ENCODE measurements at regions not wholly inside any gene's neighbourhood (a gene's known extent, or its start where the extent isn't known, plus 50 kb on each side); places are given as distances from the start of the nearest gene placed in this dataset.

DNA sequence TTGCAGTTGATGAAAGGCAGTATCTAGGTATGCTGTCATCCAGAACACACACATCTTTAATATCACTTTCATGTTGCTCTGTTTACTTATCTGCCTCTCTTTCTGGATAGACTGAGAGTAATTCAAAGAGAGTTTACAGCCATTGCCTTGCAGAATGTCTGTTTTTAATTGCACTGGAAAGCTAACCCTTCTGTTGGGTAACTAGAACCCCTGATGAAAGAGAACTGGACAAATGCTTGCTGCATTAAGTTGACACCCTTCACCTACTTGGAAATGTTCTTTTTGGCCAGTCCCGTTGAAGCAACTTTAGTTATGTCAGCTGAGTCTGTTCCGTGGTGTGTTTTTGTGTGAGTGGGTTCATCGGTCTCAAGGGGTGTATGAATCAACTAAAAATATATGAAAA is 383.8 kb upstream of the CITED2 start:
- TF ChIP-seq, protein P1, sequence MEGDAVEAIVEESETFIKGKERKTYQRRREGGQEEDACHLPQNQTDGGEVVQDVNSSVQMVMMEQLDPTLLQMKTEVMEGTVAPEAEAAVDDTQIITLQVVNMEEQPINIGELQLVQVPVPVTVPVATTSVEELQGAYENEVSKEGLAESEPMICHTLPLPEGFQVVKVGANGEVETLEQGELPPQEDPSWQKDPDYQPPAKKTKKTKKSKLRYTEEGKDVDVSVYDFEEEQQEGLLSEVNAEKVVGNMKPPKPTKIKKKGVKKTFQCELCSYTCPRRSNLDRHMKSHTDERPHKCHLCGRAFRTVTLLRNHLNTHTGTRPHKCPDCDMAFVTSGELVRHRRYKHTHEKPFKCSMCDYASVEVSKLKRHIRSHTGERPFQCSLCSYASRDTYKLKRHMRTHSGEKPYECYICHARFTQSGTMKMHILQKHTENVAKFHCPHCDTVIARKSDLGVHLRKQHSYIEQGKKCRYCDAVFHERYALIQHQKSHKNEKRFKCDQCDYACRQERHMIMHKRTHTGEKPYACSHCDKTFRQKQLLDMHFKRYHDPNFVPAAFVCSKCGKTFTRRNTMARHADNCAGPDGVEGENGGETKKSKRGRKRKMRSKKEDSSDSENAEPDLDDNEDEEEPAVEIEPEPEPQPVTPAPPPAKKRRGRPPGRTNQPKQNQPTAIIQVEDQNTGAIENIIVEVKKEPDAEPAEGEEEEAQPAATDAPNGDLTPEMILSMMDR (IDR thresholded peaks at IDR 0.05; ENCODE audit: low read length): no peak
- TF ChIP-seq EZH2 (IDR thresholded peaks at IDR 0.05; ENCODE audit: borderline replicate concordance, low read length): no peak
- no peak overlapping the region for H3K27ac ChIP-seq (ENCODE audit: low read depth, low read length, poor library complexity, severe bottlenecking)
- no peaks in the 10 kb centered on the region for H3K27me3 ChIP-seq (ENCODE audit: insufficient read depth, low read length)
- H3K36me3 ChIP-seq (ENCODE audit: insufficient read depth, low read length): no peaks in the 10 kb centered on the region
- H3K9me3 ChIP-seq (ENCODE audit: low read length): no peaks in the 10 kb centered on the region
- H3K9ac ChIP-seq (ENCODE audit: low read length): no peak overlapping the region
- no peak overlapping the region for H3K4me3 ChIP-seq (ENCODE audit: low read depth, low read length, poor library complexity, severe bottlenecking)
- H3K4me1 ChIP-seq (ENCODE audit: insufficient read depth, low read length, severe bottlenecking): no peaks in the 10 kb centered on the region
- no peak overlapping the region for H2AFZ ChIP-seq (ENCODE audit: low read length)
- H3F3A ChIP-seq (ENCODE audit: insufficient read depth, low read length): no peaks in the 10 kb centered on the region
- no peaks in the 10 kb centered on the region for H3K9me2 ChIP-seq (ENCODE audit: low read depth, low read length)
- no peak overlapping the region for H3K4me2 ChIP-seq (ENCODE audit: low read length)
- H3K79me2 ChIP-seq (ENCODE audit: insufficient read depth, low read length): no peaks in the 10 kb centered on the region
- no peaks in the 10 kb centered on the region for H4K20me1 ChIP-seq (ENCODE audit: insufficient read depth, low read length)

DNA sequence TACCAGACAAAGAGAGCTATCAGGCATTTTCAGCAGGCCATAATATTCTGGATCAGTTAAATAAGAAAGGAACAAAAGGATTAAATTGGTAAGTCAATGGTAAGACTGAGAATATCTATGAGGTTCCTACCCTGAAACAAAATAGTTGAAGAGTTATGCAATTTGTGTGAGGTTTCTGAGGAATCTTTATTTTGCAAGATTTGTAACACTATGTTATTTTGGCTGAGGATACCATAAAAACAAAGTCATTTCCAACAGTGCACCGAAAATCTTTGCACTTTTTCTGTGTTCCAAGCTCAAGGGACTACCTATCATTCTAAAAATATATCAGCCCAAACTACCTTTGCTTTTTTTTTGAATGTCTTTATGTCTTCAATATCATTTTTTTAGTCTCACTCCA is 383.3 kb upstream of the CITED2 start:
- H3K9ac ChIP-seq (ENCODE audit: low read length): no peak overlapping the region
- TF ChIP-seq, protein P1 (IDR thresholded peaks at IDR 0.05; ENCODE audit: low read length): no peak
- no peak for TF ChIP-seq EZH2 (IDR thresholded peaks at IDR 0.05; ENCODE audit: borderline replicate concordance, low read length)
- no peak overlapping the region for H2AFZ ChIP-seq (ENCODE audit: low read length)

DNA sequence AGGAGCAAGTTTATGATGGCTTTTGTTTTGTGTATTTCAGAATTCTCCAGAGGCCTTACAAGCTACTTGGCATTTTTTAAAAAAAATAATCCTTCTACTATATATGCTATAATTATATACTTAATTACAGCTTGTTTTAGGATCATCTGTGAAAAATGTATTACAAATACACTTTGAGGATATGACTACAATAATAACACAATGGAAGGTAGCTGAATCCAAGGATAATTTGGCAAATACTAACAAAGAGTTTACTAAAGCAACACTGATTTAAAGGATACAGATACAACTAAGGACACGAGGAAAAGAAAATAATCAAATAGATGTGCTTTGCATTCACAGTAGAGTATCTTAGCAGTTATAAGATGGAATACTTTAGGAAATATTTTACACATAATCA is 381.9 kb upstream of the CITED2 start:
- Histone ChIP-seq H3K9ac (ENCODE audit: low read length) (no peak overlapping the region), H3K27ac (ENCODE audit: low read depth, low read length, poor library complexity, severe bottlenecking) (no peak overlapping the region), H3K4me1 (ENCODE audit: insufficient read depth, low read length, severe bottlenecking) (no peaks in the 10 kb centered on the region), H3K79me2 (ENCODE audit: insufficient read depth, low read length) (no peaks in the 10 kb centered on the region), H3K9me3 (ENCODE audit: low read length) (no peaks in the 10 kb centered on the region), H3F3A (ENCODE audit: insufficient read depth, low read length) (no peaks in the 10 kb centered on the region), H2AFZ (ENCODE audit: low read length) (no peak overlapping the region), H4K20me1 (ENCODE audit: insufficient read depth, low read length) (no peaks in the 10 kb centered on the region), H3K36me3 (ENCODE audit: insufficient read depth, low read length) (no peaks in the 10 kb centered on the region), H3K27me3 (ENCODE audit: insufficient read depth, low read length) (no peaks in the 10 kb centered on the region), H3K9me2 (ENCODE audit: low read depth, low read length) (no peaks in the 10 kb centered on the region), H3K4me3 (ENCODE audit: low read depth, low read length, poor library complexity, severe bottlenecking) (no peak overlapping the region), H3K4me2 (ENCODE audit: low read length) (no peak overlapping the region)
- TF ChIP-seq EZH2 (IDR thresholded peaks at IDR 0.05; ENCODE audit: borderline replicate concordance, low read length): no peak
- TF ChIP-seq, protein P1 (IDR thresholded peaks at IDR 0.05; ENCODE audit: low read length): no peak

More for the DNA sequence above, 383.3 kb upstream of the CITED2 start:
- Histone ChIP-seq H3K4me3 (ENCODE audit: low read depth, low read length, poor library complexity, severe bottlenecking) (no peak overlapping the region), H3F3A (ENCODE audit: insufficient read depth, low read length) (no peaks in the 10 kb centered on the region), H3K36me3 (ENCODE audit: insufficient read depth, low read length) (no peaks in the 10 kb centered on the region), H3K79me2 (ENCODE audit: insufficient read depth, low read length) (no peaks in the 10 kb centered on the region), H3K27ac (ENCODE audit: low read depth, low read length, poor library complexity, severe bottlenecking) (no peak overlapping the region), H3K4me1 (ENCODE audit: insufficient read depth, low read length, severe bottlenecking) (no peaks in the 10 kb centered on the region), H3K9me2 (ENCODE audit: low read depth, low read length) (no peaks in the 10 kb centered on the region), H3K4me2 (ENCODE audit: low read length) (no peak overlapping the region), H3K9me3 (ENCODE audit: low read length) (no peaks in the 10 kb centered on the region), H4K20me1 (ENCODE audit: insufficient read depth, low read length) (no peaks in the 10 kb centered on the region), H3K27me3 (ENCODE audit: insufficient read depth, low read length) (no peaks in the 10 kb centered on the region)
